GM23338 (cell line): ENCODE measurements at regions not wholly inside any gene's neighbourhood (a gene's known extent, or its start where the extent isn't known, plus 50 kb on each side); places are given as distances from the start of the nearest gene placed in this dataset.
A peak's percentile ranks its signal among the peaks of the same experiment; 100 is the strongest.
"Not testable (repeated sequence)": the region's sequence is repeated elsewhere in the genome, so short reads cannot be mapped to it uniquely, and the experiment has no call there.

Experiments
- ATAC-seq: fragments of 200-7000 bp; cut with Tn5 transposase; 3 replicates; pipeline ENCODE4 v1.9.1; 2020
- DNase-seq: peaks from one replicate; pipeline ENCODE4 v3.0.0-alpha.2; 2015; ENCODE audit warnings: low spot score
- H2AFZ ChIP-seq: fragments of 200-600 bp; sonication (generic); 2 replicates; pipeline ENCODE4 v1.8.0; 2016; ENCODE audit warnings: antibody characterized with exemption, mild to moderate bottlenecking, moderate library complexity
- H3F3A ChIP-seq: fragments of 200-600 bp; sonication (generic); replicated peaks from 2 replicates; pipeline ENCODE4 v1.8.0; 2017; ENCODE audit warnings: antibody characterized with exemption, mixed run types, low read depth
- H3K27ac ChIP-seq: fragments of 200-600 bp; sonication (generic); 2 replicates; pipeline ENCODE4 v1.6.1; 2016; ENCODE audit warnings: low read depth
- H3K27me3 ChIP-seq: fragments of 200-600 bp; sonication (generic); 2 replicates; pipeline ENCODE4 v1.8.0; 2016; ENCODE audit warnings: mild to moderate bottlenecking, mixed run types, moderate library complexity; ENCODE audit not compliant: insufficient read depth
- H3K36me3 ChIP-seq: fragments of 200-600 bp; sonication (generic); 2 replicates; pipeline ENCODE4 v1.8.0; 2016; ENCODE audit warnings: mild to moderate bottlenecking; ENCODE audit not compliant: insufficient read depth
- H3K4me1 ChIP-seq: fragments of 200-600 bp; sonication (generic); 2 replicates; pipeline ENCODE4 v1.8.0; 2016; ENCODE audit warnings: mild to moderate bottlenecking, moderate library complexity; ENCODE audit not compliant: insufficient read depth
- H3K4me2 ChIP-seq: fragments of 200-600 bp; sonication (generic); 2 replicates; pipeline ENCODE4 v1.7.1; 2017; ENCODE audit warnings: mixed run types
- H3K4me3 ChIP-seq: fragments of 200-600 bp; sonication (generic); 2 replicates; pipeline ENCODE4 v1.6.1; 2016; ENCODE audit warnings: mixed run types
- H3K79me2 ChIP-seq: fragments of 200-600 bp; sonication (generic); replicated peaks from 2 replicates; pipeline ENCODE4 v1.8.0; 2017; ENCODE audit warnings: mild to moderate bottlenecking; ENCODE audit not compliant: insufficient read depth
- H3K9me2 ChIP-seq: fragments of 200-600 bp; sonication (generic); 2 replicates; pipeline ENCODE4 v1.8.0; 2017; ENCODE audit not compliant: insufficient read depth
- H4K20me1 ChIP-seq: fragments of 200-600 bp; sonication (generic); replicated peaks from 2 replicates; pipeline ENCODE4 v1.8.0; 2017; ENCODE audit warnings: mild to moderate bottlenecking; ENCODE audit not compliant: insufficient read depth
- H3K27ac Mint-ChIP-seq: 2 replicates; pipeline ENCODE4 v1.8.0; 2020; ENCODE audit warnings: inconsistent platforms, mild to moderate bottlenecking, moderate library complexity, mixed read lengths
- H3K27me3 Mint-ChIP-seq: 3 replicates; pipeline ENCODE4 v1.8.0; 2022; ENCODE audit warnings: low read depth, mild to moderate bottlenecking, moderate library complexity, mixed read lengths, inconsistent platforms; ENCODE audit not compliant: insufficient read depth, poor library complexity
- H3K36me3 Mint-ChIP-seq: 3 replicates; pipeline ENCODE4 v1.8.0; 2021; ENCODE audit warnings: low read depth, mild to moderate bottlenecking, inconsistent platforms, moderate library complexity, mixed read lengths
- H3K4me1 Mint-ChIP-seq: 3 replicates; pipeline ENCODE4 v1.8.0; 2020; ENCODE audit warnings: mild to moderate bottlenecking, inconsistent platforms, mixed read lengths
- H3K4me3 Mint-ChIP-seq: 3 replicates; pipeline ENCODE4 v1.8.0; 2021; ENCODE audit warnings: moderate library complexity, mild to moderate bottlenecking, inconsistent platforms, mixed read lengths
- H3K9me3 Mint-ChIP-seq: 3 replicates; pipeline ENCODE4 v1.8.0; 2020; ENCODE audit warnings: moderate library complexity, mild to moderate bottlenecking, inconsistent platforms, mixed read lengths
- CREB1 ChIP-seq: fragments of 250-450 bp; sonication (Bioruptor Pico); IDR thresholded peaks from 2 replicates; pipeline ENCODE4 v1.5.0; 2020; ENCODE audit warnings: low read depth, mild to moderate bottlenecking, moderate library complexity
- CTCF ChIP-seq, 2 experiments: fragments of 200-600 bp in 1 of 2; sonication (generic) in 1 of 2; conservative IDR thresholded peaks; 2 replicates each; pipeline versions ENCODE4 v1.5.1 to v1.6.1; 2016 to 2017; ENCODE audit warnings: antibody characterized with exemption in 2 of 2, low read depth in 2 of 2, mild to moderate bottlenecking in 2 of 2, moderate library complexity in 1 of 2
- ETS1 ChIP-seq: IDR thresholded peaks from 2 replicates; pipeline ENCODE4 v1.6.1; 2016; ENCODE audit warnings: antibody characterized with exemption
- EZH2 ChIP-seq: fragments of 200-600 bp; sonication (generic); IDR thresholded peaks from one replicate; pipeline ENCODE4 v1.8.0; 2017; ENCODE audit warnings: antibody characterized with exemption, mild to moderate bottlenecking, low read depth; ENCODE audit not compliant: unreplicated experiment
- EZH2phosphoT487 ChIP-seq: fragments of 200-600 bp; sonication (generic); IDR thresholded peaks from one replicate; pipeline ENCODE4 v1.8.1; 2018; ENCODE audit warnings: antibody characterized with exemption; ENCODE audit not compliant: unreplicated experiment
- JUNB ChIP-seq: IDR thresholded peaks from one replicate; pipeline ENCODE4 v1.6.1; 2016; ENCODE audit warnings: antibody characterized with exemption; ENCODE audit not compliant: unreplicated experiment
- NANOG ChIP-seq: IDR thresholded peaks from 2 replicates; pipeline ENCODE4 v1.6.1; 2016; ENCODE audit warnings: antibody characterized with exemption, borderline replicate concordance
- POLR2AphosphoS5 ChIP-seq: IDR thresholded peaks from 2 replicates; pipeline ENCODE4 v1.6.1; 2016; ENCODE audit warnings: antibody characterized with exemption, low read depth
- REST ChIP-seq: IDR thresholded peaks from one replicate; pipeline ENCODE4 v1.6.1; 2018; ENCODE audit warnings: antibody characterized with exemption; ENCODE audit not compliant: unreplicated experiment
- STAT1 ChIP-seq: IDR thresholded peaks from one replicate; pipeline ENCODE4 v1.6.1; 2016; ENCODE audit warnings: antibody characterized with exemption; ENCODE audit not compliant: unreplicated experiment
- ZNF114 ChIP-seq: fragments of 250-450 bp; sonication (Bioruptor Pico); IDR thresholded peaks from 2 replicates; pipeline ENCODE4 v1.5.0; 2020; ENCODE audit warnings: mild to moderate bottlenecking, moderate library complexity
- ZNF331 ChIP-seq: fragments of 250-450 bp; sonication (Bioruptor Pico); IDR thresholded peaks from 2 replicates; pipeline ENCODE4 v1.5.0; 2020; ENCODE audit warnings: low read depth, mild to moderate bottlenecking, moderate library complexity

- TF ChIP-seq ETS1 (no peak), POLR2AphosphoS5 (no peak), ZNF331 (CRISPR knock-in tag) (no peak), EZH2phosphoT487 (no peak), ZNF114 (no peak)
These were observed 162.2 kb downstream of the VGLL3 start (continued) for GRCh38 chr3:86828751-86829150.

- H3K9me3 Mint-ChIP-seq, H3K27me3 Mint-ChIP-seq, H3K36me3 Mint-ChIP-seq, H3K27me3 ChIP-seq, H3K4me3 ChIP-seq, H3K79me2 ChIP-seq, H3K36me3 ChIP-seq, ATAC-seq, H3F3A ChIP-seq, H3K9me2 ChIP-seq, H3K4me2 ChIP-seq, H3K27ac Mint-ChIP-seq, H4K20me1 ChIP-seq, H3K4me1 ChIP-seq, H3K4me3 Mint-ChIP-seq, DNase-seq, H3K27ac ChIP-seq: not testable (repeated sequence)
- H3K4me1 Mint-ChIP-seq, result peaks cover 12% of the 10 kb centered on the region
- H2AFZ ChIP-seq, result peak overlapping the region; percentile 90
These were observed 163.4 kb downstream of the VGLL3 start for GRCh38 chr3:86827582-86827981.

- no peak for DNase-seq
- no peaks in the 10 kb centered on the region for H3F3A ChIP-seq
- peaks cover 5% of the 10 kb centered on the region; the same call in 1 of the 2 replicates for H3K36me3 ChIP-seq
- peaks cover 12% of the 10 kb centered on the region for H3K36me3 Mint-ChIP-seq
- no peak overlapping the region for H3K27ac Mint-ChIP-seq
- no peak overlapping the region for H2AFZ ChIP-seq
- no peak overlapping the region for H3K4me3 ChIP-seq
- H3K4me2 ChIP-seq, result no peak overlapping the region
- H3K27me3 ChIP-seq, result no peaks in the 10 kb centered on the region
- H3K9me3 Mint-ChIP-seq, result peaks cover 4% of the 10 kb centered on the region; the same call in 2 of the 3 replicates
- no peaks in the 10 kb centered on the region for H3K79me2 ChIP-seq
- no peak overlapping the region for H3K4me3 Mint-ChIP-seq
- peaks cover 15% of the 10 kb centered on the region for H3K4me1 Mint-ChIP-seq
- no peaks in the 10 kb centered on the region for H3K4me1 ChIP-seq
- no peak overlapping the region for H3K27ac ChIP-seq
- no peak for ATAC-seq
- no peaks in the 10 kb centered on the region for H3K27me3 Mint-ChIP-seq
- H4K20me1 ChIP-seq, result no peaks in the 10 kb centered on the region
- no peaks in the 10 kb centered on the region for H3K9me2 ChIP-seq
- TF ChIP-seq CREB1 (CRISPR knock-in tag) (no peak), NANOG (no peak), EZH2phosphoT487 (no peak), ZNF331 (CRISPR knock-in tag) (no peak), JUNB (no peak), REST (no peak), ZNF114 (no peak), CTCF (conservative IDR thresholded peaks at IDR 0.05; ENCODE audit: low read depth in 2 of 2) (no peak), EZH2 (no peak), POLR2AphosphoS5 (no peak), STAT1 (no peak), ETS1 (no peak)
These were observed 164.7 kb downstream of the VGLL3 start for GRCh38 chr3:86826292-86826691.
